NCI-H748 treated with DMSO at 0.1 percent for 48 hours (cell line): ENCODE measurements at regions not wholly inside any gene's neighbourhood (a gene's known extent, or its start where the extent isn't known, plus 50 kb on each side); places are given as distances from the start of the nearest gene placed in this dataset.

ENCODE experiments used
- DNase-seq: peaks from one replicate; lab custom pipeline; 2025; lab: John Stamatoyannopoulos, UW

GRCh38 chr1:213724640-213725536 lies 262.9 kb upstream of the PROX1 start:
- DNase-seq, result no peak

GRCh38 chr1:213727853-213728592 lies 259.8 kb upstream of the PROX1 start:
- DNase-seq, result no peak

GRCh38 chr1:213728593-213729536 lies 258.9 kb upstream of the PROX1 start:
- no peak for DNase-seq

GRCh38 chr1:213733705-213734104 lies 254.1 kb upstream of the PROX1 start:
- DNase-seq, result no peak

GRCh38 chr1:213737398-213738035 lies 250.3 kb upstream of the PROX1 start:
- no peak for DNase-seq

GRCh38 chr1:213738658-213739057 lies 249.1 kb upstream of the PROX1 start:
- DNase-seq, result no peak

GRCh38 chr1:213742992-213743391 lies 244.8 kb upstream of the PROX1 start:
- DNase-seq, result no peak

- DNase-seq, result no peak
These were observed 243.0 kb upstream of the PROX1 start for GRCh38 chr1:213744780-213745179.

GRCh38 chr1:213745451-213745850 lies 242.3 kb upstream of the PROX1 start:
- DNase-seq, result no peak

GRCh38 chr1:213749558-213749957 lies 238.2 kb upstream of the PROX1 start:
- DNase-seq, result no peak

GRCh38 chr1:213750231-213751063 lies 237.3 kb upstream of the PROX1 start:
- DNase-seq, result no peak

- DNase-seq, result no peak
These were observed 236.7 kb upstream of the PROX1 start for GRCh38 chr1:213751064-213751397.

- DNase-seq, result no peak
These were observed 228.2 kb upstream of the PROX1 start for GRCh38 chr1:213759359-213760181.

- no peak for DNase-seq
These were observed 225.8 kb upstream of the PROX1 start for GRCh38 chr1:213761845-213762407.

GRCh38 chr1:213767683-213768082 lies 220.1 kb upstream of the PROX1 start:
- no peak for DNase-seq

- DNase-seq, result no peak
These were observed 215.4 kb upstream of the PROX1 start for GRCh38 chr1:213772128-213773063.

- DNase-seq, result no peak
These were observed 213.8 kb upstream of the PROX1 start for GRCh38 chr1:213773975-213774374.

GRCh38 chr1:213776969-213777368 lies 210.8 kb upstream of the PROX1 start:
- DNase-seq, result no peak
